ENCODE measurements at regions not wholly inside any gene's neighbourhood (a gene's known extent, or its start where the extent isn't known, plus 50 kb on each side); places are given as distances from the start of the nearest gene placed in this dataset.
A peak's percentile ranks its signal among the peaks of the same experiment; 100 is the strongest.

GRCh38 chr3:152618529-152618928, 216.4 kb upstream of the P2RY1 start:
- no peak for DNase-seq (ENCODE audit: low read depth)
- TF ChIP-seq, protein P1, sequence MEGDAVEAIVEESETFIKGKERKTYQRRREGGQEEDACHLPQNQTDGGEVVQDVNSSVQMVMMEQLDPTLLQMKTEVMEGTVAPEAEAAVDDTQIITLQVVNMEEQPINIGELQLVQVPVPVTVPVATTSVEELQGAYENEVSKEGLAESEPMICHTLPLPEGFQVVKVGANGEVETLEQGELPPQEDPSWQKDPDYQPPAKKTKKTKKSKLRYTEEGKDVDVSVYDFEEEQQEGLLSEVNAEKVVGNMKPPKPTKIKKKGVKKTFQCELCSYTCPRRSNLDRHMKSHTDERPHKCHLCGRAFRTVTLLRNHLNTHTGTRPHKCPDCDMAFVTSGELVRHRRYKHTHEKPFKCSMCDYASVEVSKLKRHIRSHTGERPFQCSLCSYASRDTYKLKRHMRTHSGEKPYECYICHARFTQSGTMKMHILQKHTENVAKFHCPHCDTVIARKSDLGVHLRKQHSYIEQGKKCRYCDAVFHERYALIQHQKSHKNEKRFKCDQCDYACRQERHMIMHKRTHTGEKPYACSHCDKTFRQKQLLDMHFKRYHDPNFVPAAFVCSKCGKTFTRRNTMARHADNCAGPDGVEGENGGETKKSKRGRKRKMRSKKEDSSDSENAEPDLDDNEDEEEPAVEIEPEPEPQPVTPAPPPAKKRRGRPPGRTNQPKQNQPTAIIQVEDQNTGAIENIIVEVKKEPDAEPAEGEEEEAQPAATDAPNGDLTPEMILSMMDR (IDR thresholded peaks at IDR 0.05; ENCODE audit: insufficient read depth, low read depth, low read length, missing control alignments) = no peak
- no peak overlapping the region for H3K4me3 ChIP-seq (ENCODE audit: low read depth, low read length)

- no peak overlapping the region for H3K4me3 ChIP-seq (ENCODE audit: low read depth, low read length)
Measured at GRCh38 chr3:152619691-152620090, 215.2 kb upstream of the P2RY1 start.

GRCh38 chr3:152620395-152620794, 214.5 kb upstream of the P2RY1 start:
- H3K4me3 ChIP-seq (ENCODE audit: low read depth, low read length) = no peak overlapping the region
- no peak for DNase-seq (ENCODE audit: low read depth)
- TF ChIP-seq, protein P1 (IDR thresholded peaks at IDR 0.05; ENCODE audit: insufficient read depth, low read depth, low read length, missing control alignments) = no peak

More at GRCh38 chr3:152619691-152620090, 215.2 kb upstream of the P2RY1 start:
- TF ChIP-seq, protein P1 (IDR thresholded peaks at IDR 0.05; ENCODE audit: insufficient read depth, low read depth, low read length, missing control alignments) = no peak
- peak; percentile 3 for DNase-seq (ENCODE audit: low read depth)

- no peak for DNase-seq (ENCODE audit: low read depth)
- TF ChIP-seq, protein P1 (IDR thresholded peaks at IDR 0.05; ENCODE audit: insufficient read depth, low read depth, low read length, missing control alignments) = no peak
- no peak overlapping the region for H3K4me3 ChIP-seq (ENCODE audit: low read depth, low read length)
Measured at GRCh38 chr3:152621006-152621868, 213.7 kb upstream of the P2RY1 start.

- DNase-seq (ENCODE audit: low read depth) = no peak
- no peak overlapping the region for H3K4me3 ChIP-seq (ENCODE audit: low read depth, low read length)
- TF ChIP-seq, protein P1 (IDR thresholded peaks at IDR 0.05; ENCODE audit: insufficient read depth, low read depth, low read length, missing control alignments) = no peak
Measured at GRCh38 chr3:152621967-152622810, 212.7 kb upstream of the P2RY1 start.

DNA sequence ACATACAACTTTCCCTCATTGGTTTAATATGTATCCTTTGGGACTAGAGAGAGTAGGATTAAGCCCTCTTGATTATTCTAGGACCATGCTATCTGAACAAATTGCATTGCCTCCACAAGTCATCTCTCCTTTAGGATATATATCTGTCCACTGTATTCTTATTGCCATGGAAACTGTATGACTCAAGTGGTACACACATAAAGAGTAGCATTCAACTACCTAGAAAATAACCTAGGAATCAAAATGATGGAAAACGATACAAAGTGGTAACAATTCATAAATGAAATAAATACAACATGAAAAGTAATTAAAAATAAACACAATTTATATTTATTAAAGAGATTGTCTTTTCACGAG, 212.1 kb upstream of the P2RY1 start:
- DNase-seq (ENCODE audit: low read depth) = no peak
- TF ChIP-seq, protein P1 (IDR thresholded peaks at IDR 0.05; ENCODE audit: insufficient read depth, low read depth, low read length, missing control alignments) = no peak
- H3K4me3 ChIP-seq (ENCODE audit: low read depth, low read length) = no peak overlapping the region
